ENCODE measurements at regions not wholly inside any gene's neighbourhood (a gene's known extent, or its start where the extent isn't known, plus 50 kb on each side); places are given as distances from the start of the nearest gene placed in this dataset.

DNA sequence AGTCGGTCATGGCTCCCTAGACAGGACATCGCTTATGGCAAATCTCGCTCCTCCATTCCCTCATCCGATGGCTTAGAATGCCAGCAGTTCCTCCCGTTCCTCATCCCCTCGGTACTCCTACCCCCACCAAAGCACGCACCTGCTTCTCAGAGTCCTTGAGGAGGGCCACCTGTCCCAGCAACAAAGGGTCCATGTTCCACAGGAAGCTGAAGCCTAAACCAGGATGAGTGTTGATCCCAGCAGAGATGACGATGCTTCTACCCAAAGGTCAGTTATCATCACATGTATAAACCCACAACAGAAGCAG is 111.2 kb downstream of the THBS2 start:
- H3K79me2 ChIP-seq (ENCODE audit: low read length) = no peaks in the 10 kb centered on the region
- no peak overlapping the region for H3K4me2 ChIP-seq (ENCODE audit: low read depth, low read length)

GRCh38 chr6:169141671-169142537 is 111.7 kb downstream of the THBS2 start:
- no peaks in the 10 kb centered on the region for H3F3A ChIP-seq (ENCODE audit: insufficient read depth, low read length)
- no peak overlapping the region for H3K4me2 ChIP-seq (ENCODE audit: low read depth, low read length)
- no peak overlapping the region for H3K9ac ChIP-seq (ENCODE audit: low read length)
- H3K27me3 ChIP-seq (replicated peaks; ENCODE audit: insufficient read depth, low read length) = no peaks in the 10 kb centered on the region
- H3K27ac ChIP-seq (ENCODE audit: low read length) = no peak overlapping the region
- DNase-seq = no peak
- TF ChIP-seq, protein P1, sequence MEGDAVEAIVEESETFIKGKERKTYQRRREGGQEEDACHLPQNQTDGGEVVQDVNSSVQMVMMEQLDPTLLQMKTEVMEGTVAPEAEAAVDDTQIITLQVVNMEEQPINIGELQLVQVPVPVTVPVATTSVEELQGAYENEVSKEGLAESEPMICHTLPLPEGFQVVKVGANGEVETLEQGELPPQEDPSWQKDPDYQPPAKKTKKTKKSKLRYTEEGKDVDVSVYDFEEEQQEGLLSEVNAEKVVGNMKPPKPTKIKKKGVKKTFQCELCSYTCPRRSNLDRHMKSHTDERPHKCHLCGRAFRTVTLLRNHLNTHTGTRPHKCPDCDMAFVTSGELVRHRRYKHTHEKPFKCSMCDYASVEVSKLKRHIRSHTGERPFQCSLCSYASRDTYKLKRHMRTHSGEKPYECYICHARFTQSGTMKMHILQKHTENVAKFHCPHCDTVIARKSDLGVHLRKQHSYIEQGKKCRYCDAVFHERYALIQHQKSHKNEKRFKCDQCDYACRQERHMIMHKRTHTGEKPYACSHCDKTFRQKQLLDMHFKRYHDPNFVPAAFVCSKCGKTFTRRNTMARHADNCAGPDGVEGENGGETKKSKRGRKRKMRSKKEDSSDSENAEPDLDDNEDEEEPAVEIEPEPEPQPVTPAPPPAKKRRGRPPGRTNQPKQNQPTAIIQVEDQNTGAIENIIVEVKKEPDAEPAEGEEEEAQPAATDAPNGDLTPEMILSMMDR (IDR thresholded peaks at IDR 0.05; ENCODE audit: low read length) = no peak
- TF ChIP-seq EZH2 (optimal IDR thresholded peaks at IDR 0.05; ENCODE audit: low read depth, low read length) (no peak), EZH2phosphoT487 (IDR thresholded peaks at IDR 0.05; ENCODE audit: low read length) (no peak)
- no peaks in the 10 kb centered on the region for H3K4me1 ChIP-seq (ENCODE audit: low read length)
- H4K20me1 ChIP-seq (ENCODE audit: insufficient read depth, low read length) = no peaks in the 10 kb centered on the region
- H3K9me3 ChIP-seq (replicated peaks; ENCODE audit: insufficient read depth, low read length) = no peaks in the 10 kb centered on the region
- H2AFZ ChIP-seq (ENCODE audit: low read length) = no peak overlapping the region
- H3K9me2 ChIP-seq (replicated peaks; ENCODE audit: insufficient read depth, low read length) = no peaks in the 10 kb centered on the region
- no peaks in the 10 kb centered on the region for H3K79me2 ChIP-seq (ENCODE audit: low read length)
- H3K4me3 ChIP-seq (ENCODE audit: low read length) = no peak overlapping the region
- no peaks in the 10 kb centered on the region for H3K36me3 ChIP-seq (replicated peaks; ENCODE audit: insufficient read depth, low read length)

More for the DNA sequence above, 111.2 kb downstream of the THBS2 start:
- TF ChIP-seq, protein P1 (IDR thresholded peaks at IDR 0.05; ENCODE audit: low read length) = no peak
- TF ChIP-seq EZH2phosphoT487 (IDR thresholded peaks at IDR 0.05; ENCODE audit: low read length) (no peak), EZH2 (optimal IDR thresholded peaks at IDR 0.05; ENCODE audit: low read depth, low read length) (no peak)
- H3K4me1 ChIP-seq (ENCODE audit: low read length) = no peaks in the 10 kb centered on the region
- H3K27ac ChIP-seq (ENCODE audit: low read length) = no peak overlapping the region
- no peaks in the 10 kb centered on the region for H3F3A ChIP-seq (ENCODE audit: insufficient read depth, low read length)
- no peaks in the 10 kb centered on the region for H3K36me3 ChIP-seq (replicated peaks; ENCODE audit: insufficient read depth, low read length)
- no peak overlapping the region for H3K4me3 ChIP-seq (ENCODE audit: low read length)
- no peak overlapping the region for H3K9ac ChIP-seq (ENCODE audit: low read length)
- DNase-seq = no peak
- no peaks in the 10 kb centered on the region for H3K9me2 ChIP-seq (replicated peaks; ENCODE audit: insufficient read depth, low read length)
- no peaks in the 10 kb centered on the region for H4K20me1 ChIP-seq (ENCODE audit: insufficient read depth, low read length)
- H3K27me3 ChIP-seq (replicated peaks; ENCODE audit: insufficient read depth, low read length) = no peaks in the 10 kb centered on the region
- H2AFZ ChIP-seq (ENCODE audit: low read length) = no peak overlapping the region
- no peaks in the 10 kb centered on the region for H3K9me3 ChIP-seq (replicated peaks; ENCODE audit: insufficient read depth, low read length)

DNA sequence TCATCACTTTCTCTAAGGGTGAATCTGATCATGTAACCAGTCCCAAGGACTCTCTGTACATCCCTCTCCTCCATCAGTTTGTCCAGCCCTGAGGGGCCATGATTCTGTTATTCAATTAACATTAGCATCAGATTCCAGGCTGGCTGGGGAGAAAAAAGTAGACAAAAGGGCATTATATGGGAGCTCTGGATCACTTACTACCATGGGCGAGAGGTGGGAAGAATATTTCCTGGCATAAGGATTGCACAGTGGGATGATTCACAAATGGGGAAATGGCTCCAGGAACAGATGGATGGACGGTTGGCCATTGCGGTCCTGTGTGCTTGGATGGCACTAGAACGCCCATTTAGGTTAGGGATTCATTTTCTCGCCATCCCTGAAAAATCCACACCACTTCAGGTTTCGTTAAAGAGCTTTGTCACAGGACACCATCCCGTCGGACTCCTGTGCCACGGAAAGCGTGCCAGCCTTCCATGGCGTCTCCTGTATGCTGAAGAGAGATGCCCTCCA is 112.6 kb downstream of the THBS2 start:
- Histone ChIP-seq H3K9me3 (replicated peaks; ENCODE audit: insufficient read depth, low read length) (no peaks in the 10 kb centered on the region), H3K4me3 (ENCODE audit: low read length) (no peak overlapping the region), H3K27me3 (replicated peaks; ENCODE audit: insufficient read depth, low read length) (no peaks in the 10 kb centered on the region), H3K9me2 (replicated peaks; ENCODE audit: insufficient read depth, low read length) (no peaks in the 10 kb centered on the region), H3K79me2 (ENCODE audit: low read length) (no peaks in the 10 kb centered on the region), H4K20me1 (ENCODE audit: insufficient read depth, low read length) (no peaks in the 10 kb centered on the region), H2AFZ (ENCODE audit: low read length) (no peak overlapping the region), H3K4me2 (ENCODE audit: low read depth, low read length) (no peak overlapping the region), H3K4me1 (ENCODE audit: low read length) (no peaks in the 10 kb centered on the region), H3K9ac (ENCODE audit: low read length) (no peak overlapping the region), H3K36me3 (replicated peaks; ENCODE audit: insufficient read depth, low read length) (no peaks in the 10 kb centered on the region), H3F3A (ENCODE audit: insufficient read depth, low read length) (no peaks in the 10 kb centered on the region), H3K27ac (ENCODE audit: low read length) (no peak overlapping the region)
- TF ChIP-seq, protein P1 (IDR thresholded peaks at IDR 0.05; ENCODE audit: low read length) = no peak
- TF ChIP-seq EZH2phosphoT487 (IDR thresholded peaks at IDR 0.05; ENCODE audit: low read length) (no peak), EZH2 (optimal IDR thresholded peaks at IDR 0.05; ENCODE audit: low read depth, low read length) (no peak)
- DNase-seq = no peak
